Activated gamma-delta T cell treated with Interleukin-2 at 50 U/mL for 16 hours (primary cell): ENCODE measurements at regions not wholly inside any gene's neighbourhood (a gene's known extent, or its start where the extent isn't known, plus 50 kb on each side); places are given as distances from the start of the nearest gene placed in this dataset.
"Not testable (repeated sequence)": the region's sequence is repeated elsewhere in the genome, so short reads cannot be mapped to it uniquely, and the experiment has no call there.

Source experiments
- DNase-seq: peaks from one replicate; pipeline ENCODE4 v3.0.0-alpha.2; 2020

DNA sequence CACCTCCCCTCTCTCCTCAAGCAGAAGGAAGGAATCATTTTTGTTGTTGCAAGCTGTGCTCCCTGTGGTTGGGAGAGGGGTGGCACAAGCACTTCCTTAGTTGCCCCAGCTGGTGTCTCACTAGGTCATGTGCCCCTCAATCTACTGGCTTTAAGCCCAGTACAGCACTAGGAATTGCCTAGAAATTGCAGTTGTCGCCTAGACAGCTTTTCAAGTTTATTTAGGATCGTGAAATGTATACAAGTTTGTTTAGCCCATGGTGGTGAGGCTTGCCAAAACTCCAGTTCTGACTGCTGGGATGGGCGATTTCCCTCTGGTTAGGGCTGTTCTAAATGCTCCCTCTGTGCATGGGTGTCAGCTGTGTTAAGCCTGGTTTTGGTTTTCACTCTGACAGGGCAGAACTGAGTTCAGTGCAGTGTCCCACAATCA lies 126.8 kb upstream of the ZNF644 start:
- no peak for DNase-seq

DNA sequence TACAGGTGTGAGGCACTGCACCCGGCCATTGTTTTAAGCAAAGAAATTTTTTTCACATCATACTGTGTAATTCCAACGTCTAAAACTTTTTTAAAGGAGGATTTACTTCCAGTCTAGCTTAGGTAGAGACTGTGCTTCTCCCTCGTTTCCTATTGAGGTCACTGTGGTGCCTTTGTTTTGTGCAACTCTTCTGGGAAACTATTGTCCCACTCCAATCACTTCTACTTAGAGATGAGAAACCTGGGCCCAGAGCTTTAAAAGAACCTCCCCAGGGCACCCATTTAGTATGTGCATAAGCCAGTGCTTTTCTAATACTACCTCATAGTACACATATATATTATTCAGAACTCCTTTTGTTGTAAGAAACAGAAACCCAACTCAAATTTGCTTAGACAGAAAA lies 120.0 kb upstream of the ZNF644 start:
- no peak for DNase-seq

DNA sequence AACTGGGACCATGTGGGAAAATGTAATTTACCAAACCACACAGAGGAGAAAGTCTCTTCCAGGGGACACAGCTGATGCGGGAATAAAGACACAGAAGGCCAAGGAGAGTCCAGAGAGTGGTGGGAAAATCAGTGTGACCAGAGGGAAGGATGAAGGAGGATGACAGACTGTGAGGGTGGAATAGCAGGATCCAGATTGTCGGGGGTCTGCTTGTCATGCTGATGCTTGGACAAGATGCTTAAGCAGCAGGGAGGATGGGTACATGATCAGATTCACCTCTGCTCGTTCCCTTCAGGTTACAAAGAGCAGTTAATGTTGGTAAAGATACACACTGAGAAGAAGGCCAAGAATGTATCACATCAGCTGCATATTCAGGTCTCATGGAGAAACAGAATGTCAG lies 117.1 kb upstream of the ZNF644 start:
- no peak for DNase-seq

DNA sequence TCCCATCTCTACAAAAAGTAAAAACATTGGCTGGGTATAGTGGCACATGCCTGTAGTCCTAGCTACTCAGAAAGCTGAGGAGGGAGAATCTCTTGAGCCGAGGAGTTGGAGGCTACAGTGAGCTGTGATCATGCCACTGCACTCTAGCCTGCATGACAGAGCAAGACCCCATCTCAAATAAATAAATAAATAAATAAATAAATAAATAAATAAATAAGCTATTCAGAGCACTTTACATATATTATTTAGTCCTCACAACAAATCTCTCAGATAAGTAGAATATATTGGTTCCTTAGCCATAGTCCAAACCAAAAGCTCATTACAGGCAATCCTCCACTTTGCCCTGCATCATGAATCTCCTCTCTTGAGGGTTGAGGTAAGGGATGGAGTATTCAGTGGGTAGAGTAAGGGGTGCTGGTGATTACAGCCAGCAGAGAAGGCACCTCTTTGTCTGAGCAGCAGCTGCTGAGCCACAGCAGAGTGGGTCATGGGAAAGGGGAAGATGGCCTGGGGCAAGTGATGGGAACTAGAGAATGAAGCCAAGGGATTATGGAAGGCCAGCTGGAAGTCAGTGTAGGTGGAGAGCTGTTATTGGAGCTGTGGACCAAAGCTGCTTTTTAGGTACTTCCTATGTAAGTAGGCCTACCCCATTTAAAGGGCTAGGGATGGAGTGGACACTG lies 115.5 kb upstream of the ZNF644 start:
- DNase-seq, result no peak

DNA sequence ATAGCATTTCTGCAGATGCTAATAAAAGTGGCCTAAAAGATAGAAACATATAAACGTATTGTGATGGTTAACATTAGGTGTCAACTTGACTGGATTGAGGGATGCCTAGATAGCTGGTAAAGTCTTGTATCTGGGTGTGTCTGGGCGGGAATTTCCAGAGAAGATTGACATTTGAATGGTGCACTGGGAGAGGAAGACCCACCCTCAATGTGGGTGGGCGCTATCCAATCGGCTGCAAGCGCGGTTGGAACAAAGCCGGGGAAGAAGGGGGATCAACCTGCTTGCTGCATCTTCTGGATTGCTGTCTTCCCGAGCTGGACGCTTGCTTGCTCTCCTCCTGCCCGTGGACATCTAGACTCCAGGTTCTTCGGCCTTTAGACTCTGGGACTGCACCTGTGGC lies 114.0 kb upstream of the ZNF644 start:
- DNase-seq, result no peak

DNA sequence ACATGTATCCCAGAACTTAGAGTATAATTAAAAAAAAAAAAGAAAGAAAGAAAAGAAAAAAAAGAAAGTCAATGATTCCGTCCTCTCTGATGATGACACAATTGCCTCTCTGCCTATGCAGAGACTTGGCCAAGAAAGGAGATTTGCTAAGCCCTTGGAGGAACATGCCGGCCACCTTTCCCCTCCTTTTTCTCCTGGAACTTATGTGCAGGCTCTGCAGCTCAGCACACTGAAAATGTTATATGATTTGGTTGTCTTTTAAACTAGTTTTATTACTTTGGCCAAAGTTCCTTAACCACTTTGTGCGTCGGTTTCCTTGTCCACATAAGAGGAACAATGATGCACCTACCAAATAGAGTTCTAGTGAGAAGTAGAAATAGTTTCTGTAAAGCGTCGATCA lies 111.4 kb upstream of the ZNF644 start:
- no peak for DNase-seq

DNA sequence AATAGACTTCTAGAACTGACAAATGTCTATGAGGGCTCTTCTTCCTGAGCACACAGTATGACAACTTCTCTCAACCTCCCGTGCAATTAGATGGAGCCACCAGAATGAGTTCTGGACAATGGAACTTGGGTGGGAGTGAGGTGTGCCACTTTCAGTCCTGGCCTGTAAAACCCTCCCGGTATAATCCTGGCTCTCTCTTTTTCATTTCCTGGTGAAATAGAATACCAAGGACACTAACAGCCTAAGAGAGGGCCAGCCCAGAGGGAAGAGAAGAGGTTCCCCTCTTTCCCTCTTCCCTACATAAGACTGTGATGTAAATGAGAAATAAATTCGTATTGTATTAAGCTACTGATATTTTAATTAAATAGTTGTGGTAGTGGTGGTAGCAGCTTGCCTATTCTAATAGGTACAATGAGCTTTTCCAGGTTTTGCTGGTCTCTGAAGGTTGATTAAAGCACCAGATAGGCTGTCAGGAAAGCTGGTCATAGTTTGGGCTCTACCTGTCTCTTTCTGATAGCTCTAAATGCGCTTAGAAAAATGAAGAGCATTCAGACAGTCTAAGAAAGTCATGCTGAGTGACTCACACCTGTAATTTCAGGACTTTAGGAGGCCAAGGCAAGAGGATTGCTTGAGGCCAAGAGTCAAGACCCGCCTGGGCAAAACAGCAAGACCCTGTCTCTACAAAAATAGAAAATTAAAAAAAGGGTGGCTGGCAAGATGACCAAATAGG lies 108.6 kb upstream of the ZNF644 start:
- DNase-seq, result no peak

DNA sequence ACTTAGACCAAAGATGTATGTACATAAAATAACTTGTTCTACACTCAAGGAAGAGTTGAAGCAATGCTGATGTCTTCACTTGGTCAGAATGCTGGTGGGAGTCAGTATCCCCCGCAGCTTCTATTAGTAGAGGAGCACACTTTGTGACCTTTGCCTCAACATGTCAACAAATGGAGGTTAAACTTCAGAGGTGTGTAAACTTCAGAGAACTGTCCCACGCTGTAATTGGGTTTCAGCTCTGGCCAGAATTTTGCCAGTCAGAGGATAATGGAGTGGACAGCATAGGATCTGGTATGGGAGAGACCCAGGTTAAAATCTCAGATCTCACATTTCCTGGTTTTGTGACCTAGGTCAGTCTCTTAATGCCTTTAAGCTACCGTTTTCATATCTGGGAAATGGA lies 107.6 kb upstream of the ZNF644 start:
- no peak for DNase-seq

DNA sequence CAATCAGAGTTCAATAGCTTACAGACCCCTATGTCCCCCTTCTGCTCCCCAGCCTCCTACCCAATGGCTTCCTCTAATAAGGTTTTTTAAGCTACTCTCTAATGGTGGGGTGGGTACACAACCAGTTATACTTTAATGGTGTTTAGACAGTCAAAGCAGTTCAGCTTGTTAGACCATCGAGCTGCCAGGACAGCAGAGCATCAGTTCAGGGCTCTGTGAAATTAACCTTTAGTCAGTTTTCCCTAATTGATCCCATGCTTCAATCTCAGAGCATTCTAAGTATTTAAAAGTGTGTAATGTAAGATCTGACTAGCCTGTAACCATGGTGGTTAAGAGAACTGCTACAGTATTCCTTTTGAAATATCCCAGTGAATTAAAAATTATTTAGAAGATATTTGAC lies 107.2 kb upstream of the ZNF644 start:
- DNase-seq, result no peak

DNA sequence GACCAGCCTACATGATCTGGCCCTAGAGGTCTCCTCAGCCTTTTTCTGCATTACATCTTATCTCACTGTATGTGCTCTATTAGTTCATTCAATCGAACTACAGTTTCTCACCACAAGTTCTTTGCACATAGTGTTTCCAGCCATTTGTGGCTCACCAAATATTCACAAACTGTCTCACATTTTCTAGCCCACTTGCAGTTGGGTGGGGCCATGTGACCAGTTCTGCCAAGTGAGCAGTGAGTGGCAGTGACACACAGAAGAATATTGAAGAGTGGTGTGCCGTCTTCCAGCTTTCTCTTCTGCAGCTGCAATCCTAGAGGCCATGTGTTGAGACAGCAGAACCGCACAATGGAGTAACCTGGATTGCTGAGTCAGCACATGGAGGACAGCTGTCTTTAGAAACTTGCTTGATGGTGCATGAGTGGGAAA lies 103.2 kb upstream of the ZNF644 start:
- peak; percentile 7 for DNase-seq

DNA sequence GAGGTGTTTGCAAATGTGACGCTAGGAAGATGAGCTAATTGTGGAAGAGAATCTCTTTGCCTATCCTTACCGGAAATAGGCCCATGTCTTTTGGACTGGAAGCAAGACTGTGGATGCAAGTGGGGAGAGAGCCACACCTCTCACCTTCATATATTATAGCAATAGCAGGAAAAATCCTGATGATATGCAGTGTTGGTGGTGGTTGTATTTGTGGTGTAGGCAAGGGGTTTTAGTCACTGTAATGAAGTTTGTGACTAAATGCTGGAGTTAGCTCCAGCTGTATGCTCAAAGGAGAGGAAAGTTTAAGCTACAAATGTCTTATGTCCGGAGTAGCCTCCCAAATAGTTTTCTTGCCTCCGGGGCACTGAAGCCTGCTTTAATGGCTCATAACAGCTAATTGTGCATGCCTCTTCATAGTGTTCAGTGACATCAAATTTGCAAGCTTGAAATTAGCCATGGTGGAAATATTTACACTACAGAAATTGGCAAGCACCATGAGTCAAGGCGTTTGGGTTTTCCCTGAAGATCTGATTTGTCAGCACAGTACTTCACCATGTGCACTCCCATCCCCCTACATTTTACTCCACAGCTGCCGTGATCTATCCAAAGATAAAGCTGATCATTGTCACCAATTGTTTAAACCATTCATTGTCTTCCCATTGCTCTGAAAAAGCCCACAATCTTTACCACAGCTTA lies 102.6 kb upstream of the ZNF644 start:
- DNase-seq, result no peak

DNA sequence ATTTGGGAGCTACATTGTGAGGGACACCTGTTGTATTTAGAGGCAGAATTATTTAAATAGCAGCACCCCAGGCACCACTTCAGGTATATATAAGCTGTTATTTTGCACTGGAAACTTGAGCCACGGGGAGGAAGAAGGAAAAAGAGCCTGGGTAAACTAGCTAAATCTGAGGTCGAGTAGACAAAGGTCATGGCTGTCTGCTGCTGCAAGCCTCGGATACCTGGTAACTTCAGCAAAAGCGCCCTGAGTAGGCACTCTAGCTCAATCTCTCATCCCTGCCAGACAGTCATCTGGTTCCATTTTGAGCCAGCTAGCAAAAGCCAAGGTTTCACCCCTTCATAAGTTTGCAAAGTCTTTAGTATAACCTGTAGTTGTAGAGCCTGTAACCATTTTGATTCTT lies 101.9 kb upstream of the ZNF644 start:
- no peak for DNase-seq

DNA sequence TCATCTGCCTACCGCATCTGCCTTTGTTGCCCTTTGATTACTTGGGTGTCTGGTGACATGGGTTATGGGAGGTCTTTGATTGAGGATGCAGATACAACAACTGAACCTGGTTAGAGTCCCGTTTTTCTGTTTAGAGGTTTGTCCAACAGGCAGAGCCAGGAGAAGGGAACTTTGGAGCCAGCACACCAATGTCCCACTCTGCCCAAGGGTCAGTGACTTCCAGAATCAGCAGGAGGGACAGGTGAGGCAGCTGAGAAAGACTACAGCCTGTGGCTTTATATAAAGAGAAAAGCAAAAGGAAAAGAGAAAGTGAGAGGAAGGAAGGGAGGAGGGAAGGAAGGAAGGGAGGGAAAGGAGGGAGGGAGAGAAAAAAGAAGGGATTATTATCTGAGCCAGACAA lies 101.5 kb upstream of the ZNF644 start:
- no peak for DNase-seq

DNA sequence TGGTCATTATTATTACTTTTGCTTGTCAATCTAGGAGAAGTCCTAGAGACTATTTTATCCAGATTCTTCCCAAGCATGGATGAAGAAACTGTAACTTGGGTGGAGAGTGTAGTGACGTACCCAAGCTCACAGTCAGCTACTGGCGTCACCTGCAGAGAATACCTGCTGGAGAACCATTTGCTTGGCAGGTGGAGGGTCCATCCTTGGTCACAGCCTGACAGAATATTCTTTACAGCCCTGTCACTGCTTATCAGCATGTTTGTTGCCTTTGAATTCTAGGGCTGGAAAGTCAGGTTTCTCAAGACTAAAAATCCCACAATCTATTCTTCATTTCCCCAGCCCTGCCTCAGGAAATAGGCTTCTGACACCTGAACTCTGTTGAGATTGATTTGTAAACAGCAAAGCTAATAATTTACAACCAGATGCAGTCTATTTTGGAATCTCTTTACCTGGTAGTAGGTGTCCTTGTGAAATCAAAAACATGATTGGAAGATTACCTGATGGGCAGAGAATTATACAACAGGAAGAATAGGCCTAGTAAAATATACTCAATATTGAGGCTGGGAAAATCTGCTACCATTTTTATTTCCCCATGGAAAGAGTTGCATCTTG lies 100.4 kb upstream of the ZNF644 start:
- no peak for DNase-seq

DNA sequence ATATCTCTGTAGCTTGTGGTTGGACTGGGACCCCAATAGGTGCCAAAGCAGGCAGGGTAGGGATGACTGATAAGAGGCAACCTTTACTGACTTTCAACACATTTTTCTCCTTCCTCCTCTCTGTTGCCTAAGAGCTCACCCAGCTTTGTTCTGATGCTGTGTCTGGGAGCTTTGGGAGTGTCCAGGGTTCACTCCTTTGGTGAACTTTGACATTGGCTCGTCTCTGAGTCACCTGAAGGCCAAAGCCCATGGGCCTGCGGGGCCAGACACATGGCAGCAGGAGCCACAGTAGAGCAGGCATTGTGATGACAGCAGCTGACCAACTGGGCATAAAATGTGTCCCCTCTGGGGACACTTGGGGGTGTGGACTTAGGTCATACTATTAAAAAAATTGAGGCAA lies 99.5 kb upstream of the ZNF644 start:
- no peak for DNase-seq

DNA sequence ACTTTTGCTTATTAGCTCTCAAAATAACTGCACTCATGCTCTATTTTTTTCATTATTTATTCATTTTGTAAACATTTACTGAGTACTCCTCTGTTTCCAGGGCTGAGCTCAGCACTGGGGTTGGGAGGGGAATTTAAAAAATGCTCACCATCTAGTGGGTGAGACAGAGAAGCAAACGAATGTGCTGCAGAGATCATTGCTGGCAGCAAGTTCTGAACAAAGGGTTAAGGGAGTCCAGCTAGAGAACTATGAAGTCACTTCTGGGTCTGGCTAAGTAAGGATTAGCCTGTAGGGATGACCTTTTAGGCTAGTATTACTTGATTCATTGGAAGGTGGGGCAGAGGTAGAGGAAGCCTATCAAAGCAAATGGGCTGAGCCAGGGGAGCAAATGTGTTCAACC lies 99.1 kb upstream of the ZNF644 start:
- no peak for DNase-seq

DNA sequence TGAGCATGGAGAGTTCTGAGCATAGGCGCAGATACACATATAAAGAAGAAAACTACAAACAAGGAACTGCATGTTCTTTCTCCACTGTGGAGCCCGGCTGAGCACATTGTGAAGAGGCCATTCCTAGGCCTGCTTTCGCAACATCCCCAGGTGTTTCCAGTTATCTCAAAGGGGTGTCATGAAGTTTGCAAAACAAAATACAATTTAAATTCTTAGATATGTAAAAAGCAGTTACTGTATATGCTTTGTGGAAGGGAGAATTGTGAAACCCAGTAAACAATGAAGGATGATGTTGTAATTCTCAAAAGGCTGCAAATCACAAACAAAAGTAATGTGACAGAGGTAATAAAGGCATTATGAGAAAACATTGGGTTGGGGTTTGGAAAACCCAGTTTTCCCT lies 98.6 kb upstream of the ZNF644 start:
- DNase-seq, result no peak

DNA sequence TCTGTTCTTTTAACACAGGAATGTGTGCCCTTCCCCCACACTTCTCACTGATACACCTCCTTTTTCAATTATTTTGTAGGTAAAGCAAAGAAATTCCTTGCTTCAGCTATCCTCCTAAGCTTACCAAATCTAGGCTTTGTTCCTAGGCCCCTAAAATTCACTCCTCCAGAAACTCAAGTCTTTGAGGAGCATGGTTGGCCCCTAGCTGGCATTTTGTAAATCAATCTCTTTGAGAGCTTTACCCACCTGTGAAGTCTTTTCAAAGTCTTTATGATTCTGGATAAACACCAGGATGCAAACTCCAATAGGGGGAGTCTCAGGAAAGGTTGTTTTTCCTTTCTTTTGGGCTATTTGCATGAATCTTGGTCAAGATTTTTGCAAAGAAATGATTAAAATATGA lies 82.9 kb upstream of the ZNF644 start:
- DNase-seq, result no peak

DNA sequence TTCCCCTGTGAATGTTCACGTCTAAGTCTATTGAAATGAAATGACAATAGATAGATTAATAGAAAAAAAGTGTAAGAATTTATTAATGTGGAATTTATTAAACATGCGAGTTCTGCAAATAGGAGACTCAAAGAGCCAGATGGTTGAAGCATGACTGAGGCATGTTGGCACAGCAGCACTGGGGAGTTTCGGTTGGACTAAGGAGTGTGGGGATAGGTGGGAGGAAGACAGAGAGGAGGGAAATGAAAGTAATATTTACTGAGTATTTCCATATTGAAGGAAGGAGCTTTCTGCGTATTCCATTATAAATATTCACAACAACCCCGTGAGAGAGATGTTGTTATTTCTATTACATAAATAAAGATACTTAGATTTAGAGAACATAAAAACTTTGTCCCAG lies 79.5 kb upstream of the ZNF644 start:
- DNase-seq, result no peak

DNA sequence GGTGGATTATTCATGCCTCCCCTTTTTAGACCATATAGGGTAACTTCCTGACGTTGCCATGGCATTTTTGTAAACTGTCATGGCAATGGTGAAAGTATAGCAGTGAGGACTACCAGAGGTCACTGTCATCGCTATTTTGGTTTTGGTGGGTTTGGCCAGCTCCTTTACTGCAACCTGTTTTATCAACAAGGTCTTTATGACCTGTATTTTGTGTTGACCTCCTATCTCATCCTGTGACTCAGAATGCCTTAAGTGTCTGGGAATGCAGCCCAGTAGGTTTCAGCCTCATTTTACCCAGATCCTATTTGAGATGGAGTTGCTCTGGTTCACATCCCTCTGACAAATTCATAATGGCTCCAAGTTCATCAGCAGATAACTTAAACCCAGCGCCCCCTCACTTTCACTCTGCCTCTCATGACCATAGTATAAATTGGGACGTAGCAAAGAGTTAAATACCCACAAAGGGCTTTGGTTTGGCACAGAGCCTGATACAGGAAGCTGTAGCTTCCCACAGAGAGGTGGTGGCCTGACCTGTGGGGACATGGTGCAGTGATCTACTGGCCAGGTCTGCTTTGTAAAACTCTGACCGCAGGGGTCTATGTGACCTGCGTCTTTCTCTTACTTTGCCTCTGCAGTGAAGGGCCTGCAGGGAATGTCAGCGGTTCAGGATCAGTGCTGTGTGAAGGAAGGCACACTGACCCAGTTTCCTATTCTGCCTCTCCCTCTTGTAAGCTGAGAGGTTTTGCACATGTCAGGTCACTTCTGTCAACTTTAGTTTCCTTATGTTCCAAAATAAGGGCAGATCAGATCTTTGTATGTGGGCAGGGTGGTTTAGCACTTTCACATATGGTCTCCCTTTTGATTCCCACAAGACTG lies 78.1 kb upstream of the ZNF644 start:
- no peak for DNase-seq

DNA sequence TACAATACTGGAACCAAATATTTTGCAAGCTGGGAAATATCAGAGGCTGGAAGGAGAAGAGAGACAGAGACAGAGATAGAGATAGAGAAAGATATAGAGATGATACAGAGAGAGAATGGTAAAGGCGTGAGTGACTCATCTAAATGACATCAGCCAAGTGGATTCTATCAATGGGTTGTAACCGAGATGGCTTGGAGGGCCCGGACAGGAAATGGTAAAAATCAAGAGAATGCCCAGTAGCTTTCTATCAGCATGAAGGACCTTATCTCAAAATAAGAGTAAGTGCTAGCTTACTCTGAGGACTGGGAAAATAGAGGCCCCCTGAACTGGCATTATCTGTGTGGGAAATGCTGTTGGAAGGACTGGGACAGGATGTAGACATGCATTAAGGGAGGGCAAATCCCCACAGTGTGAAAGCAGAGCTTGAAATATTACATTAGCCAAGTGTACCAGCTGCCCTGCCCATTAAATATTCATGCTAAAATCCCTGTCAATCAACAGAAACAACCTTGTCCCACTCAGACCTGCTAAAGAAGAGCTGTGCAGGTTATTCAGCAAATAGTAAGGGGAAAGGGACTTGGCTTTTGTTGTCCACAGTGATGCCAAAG lies 76.6 kb upstream of the ZNF644 start:
- no peak for DNase-seq

DNA sequence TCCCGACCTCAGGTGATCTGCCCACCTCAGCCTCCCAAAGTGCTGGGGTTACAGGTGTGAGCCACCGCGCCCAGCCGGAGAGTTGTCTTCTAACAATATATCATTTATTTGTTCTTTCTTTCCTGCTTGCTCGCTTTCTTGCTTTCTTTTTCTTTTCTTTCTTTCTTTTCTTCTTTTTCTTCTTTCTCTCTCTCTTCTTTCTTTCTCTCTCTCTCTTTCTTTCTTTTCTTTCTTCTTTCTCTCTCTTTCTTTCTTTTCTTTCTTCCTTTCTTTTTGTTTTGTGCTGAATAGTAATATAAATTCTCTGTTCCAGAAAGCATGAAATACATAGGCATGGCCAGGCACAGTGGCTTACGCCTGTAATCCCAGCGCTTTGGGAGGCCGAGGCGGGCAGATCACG lies 73.5 kb upstream of the ZNF644 start:
- not testable (repeated sequence) for DNase-seq
